ENCODE measurements at regions not wholly inside any gene's neighbourhood (a gene's known extent, or its start where the extent isn't known, plus 50 kb on each side); places are given as distances from the start of the nearest gene placed in this dataset.

- no peak for DNase-seq (ENCODE audit: low read depth)
- no peak for TF ChIP-seq CTCF (conservative IDR thresholded peaks at IDR 0.05; ENCODE audit: low read length)
- no peak overlapping the region for H3K4me3 ChIP-seq (ENCODE audit: low read length)
Measured at GRCh38 chr2:11980809-11981208, 234.4 kb downstream of the LPIN1 start.

- no peak overlapping the region for H3K4me3 ChIP-seq (ENCODE audit: low read length)
- DNase-seq (ENCODE audit: low read depth), result no peak
- no peak for TF ChIP-seq CTCF (conservative IDR thresholded peaks at IDR 0.05; ENCODE audit: low read length)
Measured at GRCh38 chr2:11983401-11983800, 237.0 kb downstream of the LPIN1 start.

- no peak overlapping the region for H3K4me3 ChIP-seq (ENCODE audit: low read length)
- TF ChIP-seq CTCF (conservative IDR thresholded peaks at IDR 0.05; ENCODE audit: low read length), result no peak
- no peak for DNase-seq (ENCODE audit: low read depth)
Measured at GRCh38 chr2:11983870-11984269, 237.4 kb downstream of the LPIN1 start.

- no peak overlapping the region for H3K4me3 ChIP-seq (ENCODE audit: low read length)
- DNase-seq (ENCODE audit: low read depth), result no peak
- no peak for TF ChIP-seq CTCF (conservative IDR thresholded peaks at IDR 0.05; ENCODE audit: low read length)
Measured at GRCh38 chr2:11984316-11985158, 238.1 kb downstream of the LPIN1 start.

GRCh38 chr2:11985817-11986566 lies 239.6 kb downstream of the LPIN1 start:
- no peak for DNase-seq (ENCODE audit: low read depth)
- TF ChIP-seq CTCF (conservative IDR thresholded peaks at IDR 0.05; ENCODE audit: low read length), result no peak
- no peak overlapping the region for H3K4me3 ChIP-seq (ENCODE audit: low read length)

- DNase-seq (ENCODE audit: low read depth), result no peak
- H3K4me3 ChIP-seq (ENCODE audit: low read length), result no peak overlapping the region
- TF ChIP-seq CTCF (conservative IDR thresholded peaks at IDR 0.05; ENCODE audit: low read length), result no peak
Measured at GRCh38 chr2:11987151-11987550, 240.7 kb downstream of the LPIN1 start.

Measured in AG10803 (cell line).